Smooth muscle cell of the brain vasculature (primary cell): ENCODE measurements at regions not wholly inside any gene's neighbourhood (a gene's known extent, or its start where the extent isn't known, plus 50 kb on each side); places are given as distances from the start of the nearest gene placed in this dataset.
A peak's percentile ranks its signal among the peaks of the same experiment; 100 is the strongest.
"Not testable (repeated sequence)": the region's sequence is repeated elsewhere in the genome, so short reads cannot be mapped to it uniquely, and the experiment has no call there.

Experiments
- DNase-seq: peaks from one replicate; pipeline ENCODE4 v3.0.0-alpha.2; 2012; ENCODE audit warnings: low read depth, low spot score

DNA sequence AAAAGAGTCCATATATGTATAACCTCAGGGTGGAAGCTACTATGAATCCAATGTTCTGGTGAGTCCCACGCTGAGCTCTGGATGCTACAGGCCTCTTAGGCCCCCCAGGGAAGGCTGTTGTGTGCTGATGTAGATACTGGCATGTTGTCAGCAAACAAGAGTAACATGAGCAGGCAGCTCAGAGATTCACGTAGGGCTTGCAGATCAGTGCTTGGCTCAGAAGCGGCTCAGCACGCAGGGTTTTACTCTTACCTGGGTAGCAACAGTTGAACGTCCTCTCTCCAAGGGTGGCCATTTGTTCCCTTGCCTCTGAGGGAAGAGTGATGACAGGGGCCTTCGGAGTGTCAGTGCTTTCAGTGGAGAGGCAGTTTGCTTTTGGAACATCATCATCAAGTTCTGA, 93.4 kb downstream of the ZFP64 start:
- DNase-seq = no peak

DNA sequence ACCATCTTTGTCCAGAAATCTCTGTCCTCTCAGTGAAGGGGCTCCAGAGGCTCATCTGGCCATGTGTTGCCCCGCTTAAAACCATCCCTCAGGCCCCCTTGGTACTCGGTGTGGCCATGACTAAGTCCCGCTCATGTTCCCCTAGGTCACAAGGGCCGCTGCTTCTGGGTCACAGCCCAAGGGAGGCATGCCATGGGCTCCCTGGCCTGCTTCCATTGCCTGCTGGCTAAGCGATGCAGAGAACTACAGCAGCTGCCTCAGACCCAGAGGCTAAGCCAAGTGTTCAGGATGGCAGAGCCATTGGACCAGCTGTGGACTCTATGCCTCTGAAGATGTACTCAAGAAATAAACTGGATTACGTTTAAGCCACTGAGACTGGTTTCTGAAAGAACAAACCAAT, 95.5 kb downstream of the ZFP64 start:
- DNase-seq = no peak

DNA sequence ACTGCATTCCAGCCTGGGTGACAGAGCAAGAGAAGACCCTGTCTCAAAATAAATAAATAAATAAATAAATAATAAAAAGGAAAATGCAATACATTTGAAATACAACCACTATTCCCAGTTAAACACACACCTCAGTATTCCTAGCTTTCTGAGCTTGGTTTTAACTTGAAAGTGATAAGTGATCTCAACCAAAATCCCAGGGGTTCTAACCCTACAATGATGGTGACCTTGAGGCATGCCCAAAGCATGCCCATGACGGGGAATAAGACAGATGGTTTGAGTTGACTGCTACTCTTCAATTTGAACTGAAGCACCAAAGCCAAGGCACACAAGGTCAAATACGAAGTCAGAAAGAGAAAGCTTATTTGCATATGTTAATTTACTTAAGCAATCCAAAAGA, 96.9 kb downstream of the ZFP64 start:
- DNase-seq = no peak

DNA sequence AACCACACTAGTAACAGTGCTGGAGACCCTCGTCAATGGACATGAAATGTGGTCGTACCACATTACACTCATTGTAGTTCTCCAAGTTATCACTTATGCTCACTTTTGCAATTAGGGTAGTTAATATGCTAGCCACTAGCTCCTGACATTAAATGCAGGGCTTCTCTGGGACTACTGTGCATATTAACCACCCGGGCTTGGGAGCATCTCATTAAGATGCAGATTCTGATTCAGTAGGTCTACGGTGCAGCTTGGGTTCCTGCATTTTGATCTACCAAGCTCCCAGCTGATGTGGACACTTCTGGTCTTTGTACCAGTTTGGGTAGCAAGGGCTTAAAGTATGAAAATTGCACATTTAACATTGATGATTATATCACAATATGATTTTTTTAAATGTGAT, 98.0 kb downstream of the ZFP64 start:
- DNase-seq = no peak

DNA sequence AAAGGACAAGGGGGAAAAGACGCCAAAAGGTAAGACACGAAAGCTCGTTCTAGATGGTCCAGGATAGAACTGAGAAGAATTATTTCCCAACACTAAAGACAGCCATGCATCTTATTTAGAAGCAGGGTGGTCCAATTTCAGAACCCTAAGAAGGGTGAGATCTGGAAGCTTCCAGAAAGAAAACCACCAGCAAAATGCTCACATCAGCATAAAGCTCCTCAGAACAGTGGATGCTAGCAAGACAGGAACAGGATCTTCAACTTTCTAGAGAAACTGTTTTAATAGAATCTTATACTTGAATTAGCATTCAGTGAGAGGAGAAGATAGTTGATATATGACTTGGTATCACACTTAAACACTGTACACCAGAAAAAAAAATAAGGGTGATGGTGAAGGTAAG, 101.5 kb downstream of the ZFP64 start:
- DNase-seq = no peak

DNA sequence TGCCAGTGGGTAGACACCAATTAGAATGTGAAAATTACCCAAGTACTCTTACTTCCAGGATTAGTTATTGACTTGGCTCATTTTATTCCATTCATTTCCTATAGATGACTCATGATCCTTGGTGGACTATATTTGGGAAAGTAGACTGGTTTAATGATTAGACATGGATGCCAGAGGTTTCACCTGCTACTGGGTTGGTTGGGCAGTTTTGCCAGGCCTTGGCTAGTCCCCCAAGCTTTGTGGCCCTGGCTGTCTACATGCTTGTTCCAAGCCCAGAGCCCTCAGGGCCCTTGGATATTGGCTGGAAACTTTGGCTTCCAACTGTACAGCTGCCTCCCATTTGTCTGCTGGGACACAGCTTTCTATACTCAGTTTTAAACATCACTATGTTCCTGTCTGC, 104.1 kb downstream of the ZFP64 start:
- no peak for DNase-seq

DNA sequence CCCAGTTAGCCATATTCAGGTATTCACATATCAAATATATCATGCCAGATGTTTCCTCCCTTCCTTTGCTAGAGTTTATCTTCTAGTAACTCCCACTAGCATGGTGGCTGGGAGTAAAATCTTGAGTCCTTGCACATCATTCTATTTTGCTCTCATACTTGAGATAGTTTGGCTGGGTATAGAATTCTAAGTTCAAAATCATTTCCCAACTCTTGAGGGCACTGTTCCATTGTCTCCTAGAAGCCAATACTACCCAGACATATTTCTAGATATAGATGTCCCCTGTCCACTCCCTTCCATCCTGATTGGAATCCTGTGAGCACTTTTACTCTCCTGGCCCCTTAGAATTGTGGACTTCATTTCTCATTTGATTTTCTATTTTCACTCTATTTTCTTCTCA, 104.7 kb downstream of the ZFP64 start:
- DNase-seq = no peak

DNA sequence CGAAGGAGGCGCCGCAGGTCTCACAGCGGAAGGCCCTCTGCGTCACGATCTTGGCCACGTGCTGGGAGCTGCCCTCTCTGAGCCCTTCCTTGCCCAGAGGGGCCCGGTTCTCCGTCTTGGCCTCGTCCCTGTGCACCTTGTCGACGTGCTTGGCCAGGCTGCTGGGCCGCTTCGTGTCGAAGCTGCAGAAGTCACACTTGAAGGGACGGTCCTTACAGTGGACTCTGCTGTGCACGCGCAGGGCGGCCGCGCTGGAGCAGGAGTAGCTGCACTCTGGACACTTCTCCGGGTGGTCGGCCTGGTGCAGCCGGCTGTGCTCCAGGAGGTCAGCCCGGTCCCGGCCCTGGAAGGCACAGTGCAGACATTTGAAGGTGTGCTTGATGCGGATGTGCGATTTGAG, 106.9 kb downstream of the ZFP64 start:
- no peak for DNase-seq

DNA sequence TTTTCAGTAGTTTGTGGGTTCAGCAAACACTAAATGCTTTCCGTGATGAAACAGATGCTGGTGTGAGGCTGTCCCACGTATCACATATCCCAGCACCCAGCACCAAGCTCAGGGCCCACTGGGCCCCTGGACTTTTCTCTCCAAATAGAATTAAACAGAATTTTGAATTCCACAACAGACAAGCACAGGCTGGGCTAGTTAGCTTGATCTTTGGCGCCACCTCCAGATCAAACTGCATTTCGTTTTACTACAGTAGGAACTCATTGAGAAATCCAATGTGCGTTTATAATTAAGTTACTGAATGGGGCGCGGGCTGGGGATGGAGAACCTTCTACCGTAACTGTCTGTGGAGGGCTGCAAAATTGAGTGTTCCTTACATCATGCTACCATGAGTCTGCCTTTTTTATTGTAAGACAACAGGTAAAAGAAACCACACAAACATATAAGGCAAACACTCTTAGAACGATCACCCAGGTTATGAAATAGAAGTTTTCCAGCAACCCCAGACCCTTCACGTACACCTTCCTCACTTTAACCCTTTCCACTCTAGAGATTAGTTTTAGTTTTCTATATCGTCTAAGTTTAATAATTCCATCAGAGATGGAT, 107.8 kb downstream of the ZFP64 start:
- peak; percentile 46 for DNase-seq

DNA sequence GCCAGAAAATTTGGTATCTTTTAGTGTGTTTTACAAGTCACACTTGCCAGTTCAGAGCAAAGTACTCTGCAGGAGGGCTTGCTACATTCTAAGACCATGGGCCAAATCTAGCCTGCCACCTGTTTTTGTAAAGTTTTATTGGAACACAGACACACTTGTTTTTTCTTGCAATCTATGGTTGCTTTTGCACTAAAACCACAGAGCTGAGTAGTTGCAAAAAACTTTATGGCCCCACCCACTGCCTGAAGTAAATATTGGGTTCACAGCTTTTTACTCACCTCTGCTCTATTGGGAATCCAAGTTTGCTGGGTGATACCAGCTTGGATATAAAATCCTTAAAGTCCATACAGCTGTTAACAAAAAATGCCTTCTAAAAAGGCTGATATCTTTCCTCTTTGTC, 109.0 kb downstream of the ZFP64 start:
- no peak for DNase-seq

DNA sequence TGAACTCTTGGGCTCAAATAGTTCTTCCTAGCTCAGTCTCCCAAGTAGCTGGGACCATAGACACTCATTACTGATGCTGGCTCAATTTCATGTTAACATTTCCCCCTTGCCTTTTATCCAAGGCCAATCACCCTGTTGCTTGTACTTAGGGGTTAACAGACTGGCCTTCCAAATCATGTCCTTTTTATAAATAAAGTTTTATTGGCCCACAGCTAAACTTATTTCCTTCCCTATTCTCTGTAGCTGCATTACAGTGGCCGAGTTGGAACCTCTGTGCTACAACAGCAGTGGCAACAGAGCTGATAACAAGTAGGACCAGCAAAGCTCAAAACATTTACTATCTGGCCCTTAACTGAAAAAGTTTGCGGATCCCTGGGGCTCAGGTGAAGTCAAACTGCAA, 109.8 kb downstream of the ZFP64 start:
- no peak for DNase-seq

DNA sequence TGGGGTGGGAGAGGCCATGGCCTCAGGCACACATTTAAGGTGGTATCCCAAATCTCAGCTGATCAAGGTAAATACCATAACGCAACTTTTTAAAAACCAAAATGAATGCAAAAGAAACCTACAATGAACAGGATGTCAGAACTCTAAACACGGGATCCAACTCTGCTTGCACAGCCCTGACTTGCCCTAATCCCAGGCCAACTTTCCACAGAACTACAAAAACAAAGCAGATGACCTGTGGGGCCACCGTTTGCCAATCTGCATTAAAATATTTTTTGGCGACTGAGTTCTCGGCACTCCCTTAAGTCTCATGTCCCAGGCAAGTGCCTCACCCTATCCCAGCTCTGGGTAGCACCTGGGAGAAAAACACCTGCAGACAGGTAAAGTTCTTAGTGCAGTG, 110.5 kb downstream of the ZFP64 start:
- no peak for DNase-seq

DNA sequence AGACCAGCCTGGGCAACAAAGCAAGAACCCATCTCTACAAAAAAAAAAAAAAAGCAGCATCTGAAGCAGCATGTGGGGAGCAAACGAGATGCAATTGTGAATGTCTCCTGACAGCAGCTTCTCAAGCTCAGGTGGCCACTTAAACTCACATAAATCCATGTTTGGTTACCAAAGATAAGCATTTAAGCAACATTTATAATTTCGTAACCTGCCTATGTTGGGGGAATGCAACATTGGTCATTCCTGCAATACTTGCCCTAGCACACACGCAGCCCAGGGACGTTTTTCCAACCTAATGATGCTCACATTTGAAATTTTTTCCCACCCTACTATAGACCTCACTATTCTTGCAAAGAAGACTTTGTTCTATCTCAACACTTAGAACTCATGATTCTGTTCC, 113.3 kb downstream of the ZFP64 start:
- DNase-seq = no peak

DNA sequence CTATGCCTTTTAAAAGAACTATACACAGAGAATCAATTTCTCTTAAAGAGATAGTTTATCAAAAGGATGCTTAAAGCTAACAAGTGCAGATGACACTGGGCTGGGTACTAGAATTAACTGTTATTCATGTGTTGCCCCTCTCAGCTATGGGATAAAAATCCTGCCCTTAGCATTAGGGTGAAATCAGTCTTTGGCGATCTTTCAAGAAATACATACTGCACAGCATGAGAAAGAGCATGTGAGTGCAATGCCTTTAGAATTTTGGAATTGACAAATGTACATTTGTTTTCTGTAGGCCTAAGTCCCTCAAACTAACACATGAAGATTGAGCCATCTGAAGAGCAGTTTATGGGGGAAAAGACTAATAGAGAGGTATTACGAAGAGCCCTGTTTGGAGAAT, 115.4 kb downstream of the ZFP64 start:
- no peak for DNase-seq

DNA sequence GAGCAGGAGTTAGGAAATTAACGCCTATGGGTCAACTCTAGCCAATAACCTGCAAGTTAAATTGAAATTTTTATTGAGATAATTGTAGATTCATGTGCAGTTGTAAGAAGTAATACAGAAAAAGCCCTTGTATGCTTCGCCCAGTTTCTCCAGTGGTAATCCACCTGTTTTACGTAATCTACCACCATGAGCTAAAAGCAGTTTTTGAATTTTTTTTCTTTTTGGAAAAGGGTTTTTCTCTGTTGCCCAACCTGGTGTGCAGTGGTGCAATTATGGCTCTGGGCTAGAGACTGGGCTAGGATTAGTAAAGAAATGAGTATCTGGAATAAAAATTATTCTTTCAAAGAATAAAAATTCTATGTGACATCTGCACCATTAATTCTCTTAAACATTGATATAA, 116.2 kb downstream of the ZFP64 start:
- DNase-seq = no peak

DNA sequence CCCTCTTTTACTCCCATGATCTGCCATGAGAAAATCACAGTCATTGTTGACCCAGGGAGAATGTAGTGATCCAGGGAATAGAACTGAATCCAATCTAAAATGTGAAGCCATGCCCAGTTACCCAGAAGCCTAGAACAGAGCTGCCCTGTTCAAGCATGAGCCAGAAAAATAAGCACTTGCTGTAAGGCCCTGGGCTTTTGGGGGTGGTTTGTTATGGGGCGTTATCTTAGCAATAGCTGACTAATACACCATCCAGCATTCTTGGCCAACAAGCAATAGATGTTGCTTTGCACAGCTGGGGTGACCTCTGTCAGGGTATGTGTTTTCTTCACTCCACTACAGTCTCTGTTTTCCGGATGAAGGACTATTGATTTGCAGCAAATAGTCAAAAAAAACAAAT, 120.4 kb downstream of the ZFP64 start:
- no peak for DNase-seq

DNA sequence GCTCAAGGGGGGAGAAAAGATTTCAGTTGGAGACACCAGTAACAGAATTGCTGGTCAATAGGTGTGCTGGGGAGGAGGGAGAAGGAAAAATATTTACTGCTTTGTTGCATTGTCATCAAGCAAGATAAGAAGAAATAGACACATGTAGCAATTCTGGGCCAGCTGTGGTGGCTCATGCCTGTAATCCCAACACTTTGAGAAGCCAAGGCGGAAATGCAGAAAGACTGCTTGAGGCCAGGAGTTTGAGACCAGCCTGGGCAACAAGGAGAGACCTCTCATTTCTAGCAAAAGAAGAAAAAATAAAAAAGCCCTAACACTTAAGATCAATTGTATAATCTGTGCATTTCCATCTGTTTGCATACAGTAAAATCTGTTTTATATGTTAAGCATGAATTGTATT, 126.6 kb downstream of the ZFP64 start:
- DNase-seq = no peak

DNA sequence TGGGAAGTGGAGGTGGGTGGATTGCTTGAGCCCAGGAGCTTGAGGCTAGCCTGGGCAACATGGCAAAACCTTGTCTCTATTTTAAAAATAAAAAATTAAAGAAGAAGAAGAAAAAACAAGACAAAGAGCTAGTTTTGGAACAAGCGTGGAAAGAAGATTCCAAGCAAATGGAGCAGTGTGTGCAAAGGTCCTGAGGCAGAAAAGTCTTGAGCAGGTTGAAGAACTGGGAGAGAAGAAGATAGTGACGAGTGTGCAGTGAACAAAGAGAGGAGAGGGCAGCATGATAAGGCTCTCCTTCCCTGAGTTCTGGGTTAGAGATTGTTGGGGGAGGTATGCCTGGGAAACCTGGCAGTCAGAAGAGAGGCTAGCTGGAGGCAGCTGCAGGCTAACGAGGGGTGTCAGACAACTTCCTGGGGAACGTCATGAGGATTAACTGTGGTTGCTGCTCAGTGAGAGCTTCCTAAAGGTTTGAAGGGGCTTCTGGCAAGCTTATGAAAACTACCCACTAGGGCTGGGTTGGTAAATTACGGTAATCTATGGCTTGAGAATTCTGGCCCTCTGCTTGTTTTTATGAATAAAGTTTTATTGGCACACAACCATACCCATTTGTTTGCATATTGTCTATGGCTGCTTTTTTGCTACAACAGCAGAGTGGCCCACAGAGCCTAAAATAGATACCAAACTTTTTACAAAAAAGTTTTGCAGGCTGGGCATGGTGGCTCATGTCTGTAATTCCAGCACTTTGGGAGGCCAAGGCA, 128.9 kb downstream of the ZFP64 start:
- no peak for DNase-seq

DNA sequence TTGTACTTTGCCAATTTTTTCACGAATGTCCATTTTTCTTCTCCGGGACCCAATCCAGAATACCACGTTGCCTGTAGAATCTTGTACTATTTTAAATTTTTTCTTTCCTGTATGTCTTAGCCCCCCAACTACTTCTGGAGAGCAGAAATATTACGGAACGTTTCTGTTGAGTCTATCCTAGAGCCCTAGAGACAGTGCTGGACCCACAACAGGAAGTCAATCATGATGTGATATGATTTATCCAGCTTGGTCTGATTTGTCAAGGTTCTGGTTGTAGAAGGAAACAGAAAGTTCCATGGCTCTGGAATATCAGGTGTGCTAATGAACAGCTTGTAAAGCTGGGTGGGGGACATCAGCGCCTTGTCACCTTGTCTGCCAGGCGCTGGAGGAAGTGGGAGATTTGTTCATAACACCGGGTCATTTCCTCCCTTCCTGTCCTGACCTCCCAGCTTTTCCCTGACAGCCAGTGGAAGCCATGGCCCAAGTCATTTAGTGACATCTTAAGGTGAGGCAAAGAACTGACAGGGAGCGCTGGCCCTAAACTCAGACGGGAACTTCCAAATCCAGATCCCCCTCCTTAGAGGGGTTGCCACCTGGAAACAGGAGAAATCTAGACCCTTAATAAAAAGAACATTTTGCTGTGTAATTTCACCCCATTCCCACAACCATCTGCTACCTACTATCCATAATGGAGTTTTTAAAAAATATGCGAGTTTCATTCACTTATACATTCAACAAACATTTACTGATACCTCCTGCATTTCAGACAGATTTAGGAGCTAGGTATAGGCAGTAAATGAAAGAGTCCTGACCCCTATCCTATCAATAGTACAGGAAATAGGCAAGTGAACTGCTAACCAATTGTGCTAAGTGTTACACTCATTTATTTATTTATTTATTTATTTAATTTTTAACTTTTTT, 130.5 kb downstream of the ZFP64 start:
- no peak for DNase-seq

DNA sequence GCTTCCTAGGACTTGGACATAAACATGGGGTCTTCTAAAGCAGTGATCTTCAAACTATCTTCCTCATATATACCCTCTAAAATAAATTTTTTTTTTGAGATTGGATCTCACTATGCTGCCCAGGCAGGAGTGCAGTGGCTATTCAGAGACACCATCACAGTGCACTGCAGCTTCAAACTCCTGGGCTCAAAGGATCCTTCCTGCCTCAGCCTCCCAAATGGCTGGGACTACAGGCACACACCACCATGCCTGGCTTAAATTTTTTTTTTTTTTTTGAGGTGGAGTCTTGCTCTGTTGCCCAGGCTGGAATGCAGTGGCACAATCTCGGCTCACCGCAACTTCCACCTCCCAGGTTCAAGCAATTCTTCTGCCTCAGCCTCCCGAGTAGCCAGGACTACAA, 134.4 kb downstream of the ZFP64 start:
- DNase-seq = not testable (repeated sequence)

DNA sequence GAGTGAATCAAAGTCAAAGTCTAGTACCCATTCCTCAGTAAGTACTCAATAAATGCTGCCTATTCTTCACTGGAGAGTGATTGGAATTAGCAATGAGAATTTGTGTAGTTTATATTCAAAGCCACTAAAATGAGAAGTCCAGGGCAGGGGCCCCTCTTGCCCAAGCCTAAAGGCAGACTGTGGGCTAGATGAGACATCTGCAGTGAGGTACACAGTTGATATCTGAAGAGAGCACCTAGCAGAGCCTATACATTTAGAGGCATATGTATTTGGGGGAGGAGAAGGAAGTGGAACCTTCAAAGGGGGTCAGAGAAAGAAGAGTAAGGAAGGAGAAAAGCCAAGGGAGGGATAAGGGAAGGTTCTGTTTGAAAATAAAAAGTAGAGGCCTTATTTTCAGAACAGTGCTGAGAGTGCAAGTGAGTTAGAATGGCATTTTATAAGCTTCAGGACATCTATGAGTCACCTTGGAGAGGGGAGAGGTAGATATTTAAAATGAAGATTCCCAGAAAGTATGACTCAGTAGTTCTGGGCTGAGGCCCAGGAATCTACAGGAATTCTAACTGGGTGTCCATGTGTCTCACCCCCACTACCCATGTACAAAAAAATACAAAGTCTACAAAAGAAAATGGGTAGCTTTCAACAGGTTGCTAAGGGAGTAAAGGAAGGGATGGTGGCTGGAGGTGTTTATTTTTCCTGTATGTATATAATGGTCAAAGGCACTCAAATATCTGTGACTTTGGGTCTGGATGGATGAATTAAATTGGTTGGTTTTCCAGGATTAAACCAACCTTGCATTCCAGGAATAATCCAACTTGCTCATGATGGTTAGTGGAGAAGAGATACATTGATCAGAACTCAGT, 135.1 kb downstream of the ZFP64 start:
- DNase-seq = no peak

DNA sequence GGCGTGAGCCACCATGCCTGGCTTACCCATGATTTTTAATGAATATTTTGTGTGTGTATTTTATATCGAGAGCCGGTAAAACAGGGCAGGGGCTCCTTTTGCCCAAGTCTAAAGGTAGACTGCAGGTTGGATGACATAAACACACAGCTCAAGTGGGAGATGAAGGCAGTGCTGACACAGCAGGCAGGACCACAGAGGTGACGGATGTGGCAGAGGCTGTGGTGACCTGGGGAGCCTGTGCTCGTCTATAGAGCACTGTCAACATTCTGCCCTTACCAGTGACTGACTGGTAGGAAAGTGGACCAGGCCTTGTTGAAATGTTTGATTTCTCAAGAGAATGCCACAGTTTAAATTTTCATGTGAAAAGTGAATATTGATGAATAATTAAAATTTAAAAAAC, 137.5 kb downstream of the ZFP64 start:
- DNase-seq = no peak
